ENCODE measurements at regions not wholly inside any gene's neighbourhood (a gene's known extent, or its start where the extent isn't known, plus 50 kb on each side); places are given as distances from the start of the nearest gene placed in this dataset.
A peak's percentile ranks its signal among the peaks of the same experiment; 100 is the strongest.

- Histone ChIP-seq H3K4me2 (ENCODE audit: low read depth, low read length) (peak overlapping the region; percentile 89), H4K5ac (ENCODE audit: low read depth, low read length) (no peak overlapping the region), H2BK20ac (ENCODE audit: low read depth, low read length) (no peak overlapping the region), H2BK120ac (ENCODE audit: low read depth, low read length) (no peak overlapping the region), H3K9ac (ENCODE audit: low read depth, low read length) (peak overlapping the region; percentile 50; the same call in 1 of the 2 replicates), H3K4me1 (ENCODE audit: control insufficient read depth, insufficient read depth, low read length) (peaks cover 3% of the 10 kb centered on the region), H2BK5ac (ENCODE audit: low read depth, low read length, poor library complexity, severe bottlenecking) (peak overlapping the region; percentile 4), H2AFZ (replicated peaks; ENCODE audit: low read length, poor library complexity) (no peak overlapping the region), H2AK5ac (ENCODE audit: low read depth, low read length) (no peak overlapping the region), H3K56ac (ENCODE audit: extremely low read depth, insufficient read depth, low read length) (no peak overlapping the region), H4K8ac (ENCODE audit: low read depth in 2 of 2, low read length in 2 of 2) (no peak overlapping the region), H3K18ac (ENCODE audit: low read depth, low read length) (no peak overlapping the region), H3K14ac (replicated peaks; ENCODE audit: low read depth, low read length) (no peak overlapping the region), H3K9me1 (ENCODE audit: insufficient read depth, low read length) (no peaks in the 10 kb centered on the region), H4K20me1 (ENCODE audit: insufficient read depth, low read length) (no peaks in the 10 kb centered on the region), H3K27ac (ENCODE audit: insufficient read depth, low read length) (no peak overlapping the region), H2AK9ac (replicated peaks; ENCODE audit: low read depth, low read length, poor library complexity) (no peak overlapping the region), H3K79me1 (ENCODE audit: low read depth in 1 of 2, low read length in 2 of 2) (no peaks in the 10 kb centered on the region), H3K36me3 (ENCODE audit: control insufficient read depth, insufficient read depth, low read length) (no peaks in the 10 kb centered on the region), H2BK15ac (ENCODE audit: low read depth, low read length) (no peak overlapping the region), H3K4me3 (ENCODE audit: insufficient read depth, low read depth, low read length) (no peak overlapping the region; the same call in 1 of the 2 replicates), H3K9me3 (ENCODE audit: control insufficient read depth, insufficient read depth, low read length) (no peaks in the 10 kb centered on the region), H4K91ac (ENCODE audit: insufficient read depth, low read depth, low read length) (no peak overlapping the region), H3K27me3 (ENCODE audit: control insufficient read depth, insufficient read depth, low read length) (no peaks in the 10 kb centered on the region), H3K23ac (ENCODE audit: low read depth, low read length) (peak overlapping the region; percentile 23; the same call in 1 of the 2 replicates), H3K4ac (ENCODE audit: low read depth, low read length) (no peak overlapping the region)
- CTCF ChIA-PET: interaction anchor here (0.5 to 3.4 kb wide), 13 partner anchors 10 to 1463 kb away, joined by 3 to 25 read pairs (median 4); partner anchors contain the start of gene DKK1
- dilution Hi-C loops (cut with HindIII; ENCODE audit: low sequenced_read_pairs, unreplicated experiment) (no loop called here), intact Hi-C loops (cut with micrococcal nuclease) (loop anchor here (1.0 kb wide), 3 partner anchors 77 to 258 kb away; partner anchors contain the start of gene DKK1), in situ Hi-C loops (cut with MboI; ENCODE audit: low sequenced_read_pairs) (loop anchor here (5.0 kb wide), 2 partner anchors 74 to 254 kb away; partner anchors contain the start of gene DKK1)
- POLR2A ChIA-PET (ENCODE audit: unreplicated experiment): interaction anchor here (0.6 kb wide), 1 partner anchor 252 kb away, joined by 4 read pairs; no protein-coding TSS in a partner anchor
- no CpG with 5 or more reads among the region's 4 CpGs for whole genome bisulfite sequencing, 2 experiments (ENCODE audit: extremely low coverage in 2 of 2, insufficient read length in 1 of 2)
- peak; percentile 69 for DNase-seq
- BruUV-seq (replicated peaks): no TSS peak
- peak; percentile 78 for ATAC-seq (ENCODE audit: low read depth)
- no peak for TF ChIP-seq RFX5 (IDR thresholded peaks at IDR 0.05; ENCODE audit: low read depth, low read length)
- no peak for TF ChIP-seq ELK1 (IDR thresholded peaks at IDR 0.05; ENCODE audit: borderline replicate concordance, low read depth, low read length)
- no peak for TF ChIP-seq POLR2A (IDR thresholded peaks at IDR 0.05; ENCODE audit: low read depth, low read length)
- no peak for TF ChIP-seq USF2 (IDR thresholded peaks at IDR 0.05; ENCODE audit: low read depth, low read length)
- no peak for TF ChIP-seq BHLHE40 (IDR thresholded peaks at IDR 0.05; ENCODE audit: low read depth, low read length)
- no peak for TF ChIP-seq MXI1 (IDR thresholded peaks at IDR 0.05; ENCODE audit: borderline replicate concordance, low read depth, low read length)
- no peak for TF ChIP-seq FOS (IDR thresholded peaks at IDR 0.05; ENCODE audit: low read depth, low read length)
- TF ChIP-seq RCOR1 (IDR thresholded peaks at IDR 0.05; ENCODE audit: insufficient replicate concordance, low read length): no peak
- TF ChIP-seq CHD1 (IDR thresholded peaks at IDR 0.05; ENCODE audit: low read depth, low read length): no peak
- TF ChIP-seq MAFK (IDR thresholded peaks at IDR 0.05; ENCODE audit: low read depth, low read length): no peak
- no peak for TF ChIP-seq NFE2L2 (IDR thresholded peaks at IDR 0.05; ENCODE audit: low read depth, low read length)
- 0 out of 2 replicates have a peak, but pooled peaks have one; percentile 17 for TF ChIP-seq MAZ (IDR thresholded peaks at IDR 0.05; ENCODE audit: borderline replicate concordance, low read depth, low read length)
- TF ChIP-seq SMC3 (IDR thresholded peaks at IDR 0.05; ENCODE audit: low read depth, low read length): peak; percentile 87
- TF ChIP-seq RAD21 (IDR thresholded peaks at IDR 0.05; ENCODE audit: low read length): peak; percentile 84
Measured at GRCh38 chr10:52566471-52567246, 205.9 kb downstream of the MBL2 start.

All from IMR-90 (cell line).